Muscle layer of duodenum (tissue), 2 donors: ENCODE measurements at regions not wholly inside any gene's neighbourhood (a gene's known extent, or its start where the extent isn't known, plus 50 kb on each side); places are given as distances from the start of the nearest gene placed in this dataset.

Source experiments
- H3K27ac ChIP-seq: one replicate; pipeline ENCODE4 v1.7.0; 2013; ENCODE audit warnings: mild to moderate bottlenecking, low read length
- H3K27me3 ChIP-seq: one replicate; pipeline ENCODE4 v1.7.0; 2013; ENCODE audit warnings: low read depth, mild to moderate bottlenecking, control low read depth, low read length
- H3K36me3 ChIP-seq, 2 donors: one replicate each; pipeline ENCODE4 v1.7.0; 2013; ENCODE audit warnings: low read length in 2 of 2, control low read depth in 1 of 2, mild to moderate bottlenecking in 1 of 2; ENCODE audit not compliant: insufficient read depth in 2 of 2, control insufficient read depth in 1 of 2
- H3K4me1 ChIP-seq, 2 donors: one replicate each; pipeline ENCODE4 v1.7.0; 2013; ENCODE audit warnings: low read length in 2 of 2, mild to moderate bottlenecking in 2 of 2, control low read depth in 1 of 2, moderate library complexity in 1 of 2; ENCODE audit not compliant: insufficient read depth in 2 of 2, control insufficient read depth in 1 of 2
- H3K4me3 ChIP-seq, 2 donors: one replicate each; pipeline ENCODE4 v1.7.0; 2013; ENCODE audit warnings: low read length in 2 of 2, low read depth in 1 of 2, mild to moderate bottlenecking in 1 of 2
- H3K9me3 ChIP-seq, 2 donors: one replicate each; pipeline ENCODE4 v1.7.0; 2013; ENCODE audit warnings: low read length in 2 of 2, control low read depth in 1 of 2, mild to moderate bottlenecking in 1 of 2; ENCODE audit not compliant: control insufficient read depth in 1 of 2
- donor health status: healthy.

DNA sequence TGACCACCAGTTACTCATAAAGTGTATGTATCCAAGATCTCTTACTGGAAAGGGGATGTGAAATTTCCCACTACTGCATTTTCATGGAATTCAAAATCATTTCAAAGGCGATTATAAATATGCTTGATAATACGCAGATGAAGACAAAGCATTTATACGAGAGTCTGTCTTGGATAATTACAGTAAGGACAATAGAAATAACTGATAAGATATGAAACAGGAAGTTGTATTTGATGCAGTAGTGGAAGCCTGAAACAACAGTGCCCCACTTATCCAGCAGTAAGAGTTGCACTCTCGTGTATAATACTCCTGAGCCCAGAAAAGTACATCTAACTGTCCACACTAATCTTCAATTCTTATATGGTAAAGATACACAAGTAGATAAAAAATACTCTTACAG, 188.7 kb upstream of the POU5F2 start:
- H3K9me3 ChIP-seq = peaks cover 0 to 7% of the 10 kb centered on the region in 2 donors
- no peaks in the 10 kb centered on the region for H3K4me1 ChIP-seq
- no peak overlapping the region for H3K4me3 ChIP-seq
- H3K27me3 ChIP-seq = no peaks in the 10 kb centered on the region
- no peaks in the 10 kb centered on the region for H3K36me3 ChIP-seq
- no peak overlapping the region for H3K27ac ChIP-seq

DNA sequence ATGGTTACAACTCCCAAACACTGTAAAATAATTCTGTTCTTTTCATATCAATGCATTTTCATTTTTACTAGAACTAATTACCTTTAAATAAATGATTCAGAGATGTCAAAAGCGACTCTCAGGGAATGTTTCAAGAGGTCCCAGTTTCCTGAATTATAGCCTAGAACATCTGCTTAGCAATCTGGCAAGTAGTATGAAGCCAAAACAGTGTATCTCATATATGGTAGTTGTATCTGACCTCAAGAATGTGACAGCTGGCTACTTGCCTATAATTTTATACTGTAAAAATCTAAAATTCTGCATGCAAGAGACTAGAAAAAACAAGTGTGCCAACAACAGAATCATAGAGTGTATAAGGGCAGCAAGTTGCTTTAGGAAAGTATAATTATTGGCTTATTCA, 187.7 kb upstream of the POU5F2 start:
- no peaks in the 10 kb centered on the region for H3K9me3 ChIP-seq
- H3K27ac ChIP-seq = no peak overlapping the region
- H3K27me3 ChIP-seq = no peaks in the 10 kb centered on the region
- no peaks in the 10 kb centered on the region for H3K4me1 ChIP-seq
- H3K36me3 ChIP-seq = no peaks in the 10 kb centered on the region
- H3K4me3 ChIP-seq = no peak overlapping the region

DNA sequence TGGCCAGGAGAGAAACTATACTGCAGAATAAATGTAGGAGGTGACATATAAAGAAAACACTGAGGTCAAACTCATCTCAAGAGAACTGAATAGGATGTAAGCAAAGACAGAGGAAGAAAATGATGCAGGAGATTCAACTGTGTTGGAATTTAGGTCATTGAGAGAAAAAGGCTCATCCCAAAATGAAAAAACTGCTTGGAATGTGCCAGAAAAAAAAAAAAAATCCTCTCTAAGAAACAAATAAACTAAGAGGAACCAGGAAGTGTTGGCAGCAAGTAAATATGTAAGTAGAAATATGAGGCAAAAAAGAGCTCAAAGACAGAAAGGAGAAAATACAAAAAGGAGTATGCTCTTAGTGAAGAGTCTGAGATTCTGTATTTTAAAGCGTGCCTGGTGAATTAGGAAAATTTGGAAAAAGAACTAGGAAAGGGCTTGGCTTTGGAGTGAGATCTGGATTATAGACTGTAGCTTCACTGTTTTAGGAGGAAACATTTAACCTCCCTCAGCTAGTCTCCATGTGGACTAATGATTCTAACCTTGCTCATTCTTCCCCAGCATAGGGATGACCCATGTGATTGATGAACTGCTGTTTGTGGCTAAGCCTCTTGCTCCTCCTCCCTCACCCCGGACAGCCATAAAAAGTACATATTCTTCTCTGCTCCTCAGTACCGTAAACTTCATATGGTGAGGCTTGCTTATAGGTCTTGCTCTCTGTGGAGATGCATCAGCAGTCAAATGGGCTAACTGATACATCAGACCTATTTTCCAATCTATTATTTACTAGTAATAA, 185.6 kb upstream of the POU5F2 start:
- Histone ChIP-seq H3K27me3 (no peaks in the 10 kb centered on the region), H3K4me1 (no peaks in the 10 kb centered on the region), H3K36me3 (no peaks in the 10 kb centered on the region)

DNA sequence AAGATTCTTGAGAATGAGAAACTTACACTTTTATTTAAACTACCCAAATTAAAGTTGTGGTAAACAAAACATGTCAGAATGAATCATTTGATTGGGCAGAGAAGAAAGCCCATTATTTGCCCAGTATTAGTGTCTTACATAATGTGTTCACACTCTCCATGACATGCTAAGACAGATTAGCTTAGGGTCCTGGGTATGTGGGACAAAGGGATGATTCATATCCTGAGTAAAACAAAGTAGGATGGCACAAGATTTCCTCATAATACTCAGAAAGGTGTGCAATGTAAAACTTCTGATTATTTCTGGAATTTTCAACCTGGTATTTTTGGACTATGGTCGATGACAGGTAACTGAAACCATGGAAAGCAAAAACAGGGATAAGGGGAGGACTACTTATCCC, 183.9 kb upstream of the POU5F2 start:
- Histone ChIP-seq H3K36me3 (no peaks in the 10 kb centered on the region), H3K9me3 (no peaks in the 10 kb centered on the region), H3K4me3 (no peak overlapping the region), H3K4me1 (no peaks in the 10 kb centered on the region), H3K27ac (no peak overlapping the region), H3K27me3 (no peaks in the 10 kb centered on the region)

More for the DNA sequence above, 185.6 kb upstream of the POU5F2 start:
- Histone ChIP-seq H3K27ac (no peak overlapping the region), H3K4me3 (no peak overlapping the region), H3K9me3 (no peaks in the 10 kb centered on the region)

DNA sequence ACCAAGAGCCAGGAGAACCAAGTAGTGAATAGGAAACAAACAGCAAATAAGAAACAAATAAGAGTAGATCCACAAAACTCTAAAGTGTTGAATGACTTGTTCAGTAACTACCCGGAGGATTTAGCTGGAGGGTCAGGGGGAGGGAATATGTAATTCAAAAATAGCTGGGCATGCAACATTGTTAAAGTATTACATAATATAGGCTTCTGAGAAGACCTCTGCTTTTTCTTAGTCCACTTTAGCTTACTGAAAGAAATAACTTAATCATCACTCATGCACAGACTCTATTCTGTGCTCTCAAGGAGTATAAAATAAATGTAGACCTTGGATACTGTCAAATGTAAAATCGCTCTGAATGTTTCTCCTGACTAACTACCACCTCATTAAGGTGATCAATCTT, 183.2 kb upstream of the POU5F2 start:
- no peak overlapping the region for H3K4me3 ChIP-seq
- no peaks in the 10 kb centered on the region for H3K36me3 ChIP-seq
- no peak overlapping the region for H3K27ac ChIP-seq
- H3K27me3 ChIP-seq = no peaks in the 10 kb centered on the region
- no peaks in the 10 kb centered on the region for H3K4me1 ChIP-seq
- no peaks in the 10 kb centered on the region for H3K9me3 ChIP-seq

DNA sequence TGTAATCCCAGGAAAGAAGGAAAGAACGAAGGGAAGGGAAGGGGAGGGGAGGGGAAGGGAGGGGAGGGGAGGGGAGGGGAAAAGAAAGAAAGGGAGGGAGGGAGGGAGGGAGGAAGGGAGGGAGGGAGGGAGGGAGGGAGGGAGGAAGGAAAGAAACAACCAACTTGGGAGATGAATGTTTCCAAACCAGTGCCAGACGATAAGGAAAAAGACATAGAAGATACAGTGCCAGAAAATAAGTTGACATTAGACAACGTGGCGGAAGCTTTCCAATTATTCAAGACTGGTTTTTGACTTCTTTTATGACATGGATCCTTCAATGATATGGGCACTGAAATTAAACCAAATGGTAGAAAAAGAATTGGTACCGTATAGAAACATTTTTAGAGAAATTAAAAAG, 181.2 kb upstream of the POU5F2 start:
- Histone ChIP-seq H3K4me1 (no peaks in the 10 kb centered on the region), H3K4me3 (no peak overlapping the region)

DNA sequence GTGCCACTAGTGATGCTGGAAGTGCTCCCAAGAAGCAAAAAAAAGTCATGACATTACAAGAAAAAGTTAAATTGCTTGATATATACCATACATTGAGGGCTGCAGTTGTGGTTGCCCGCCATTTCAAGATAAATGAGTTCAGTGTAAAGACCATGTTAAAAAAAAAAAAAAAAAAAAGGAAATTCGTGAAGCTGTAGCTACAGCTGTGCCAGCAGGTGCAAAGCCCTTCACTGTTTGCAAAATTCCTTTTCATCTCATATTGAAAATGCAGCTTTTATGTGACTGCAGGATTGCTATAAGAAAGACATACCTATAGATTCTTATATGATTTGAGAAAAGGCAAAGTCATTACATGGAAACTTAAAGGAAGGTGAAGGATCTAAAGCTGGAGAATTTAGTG, 179.6 kb upstream of the POU5F2 start:
- H3K4me3 ChIP-seq = no peak overlapping the region
- H3K27ac ChIP-seq = no peak overlapping the region
- H3K9me3 ChIP-seq = no peaks in the 10 kb centered on the region
- no peaks in the 10 kb centered on the region for H3K36me3 ChIP-seq
- no peaks in the 10 kb centered on the region for H3K27me3 ChIP-seq
- H3K4me1 ChIP-seq = no peaks in the 10 kb centered on the region

More for the DNA sequence above, 181.2 kb upstream of the POU5F2 start:
- H3K27me3 ChIP-seq = no peaks in the 10 kb centered on the region
- H3K27ac ChIP-seq = no peak overlapping the region
- no peaks in the 10 kb centered on the region for H3K9me3 ChIP-seq
- no peaks in the 10 kb centered on the region for H3K36me3 ChIP-seq

DNA sequence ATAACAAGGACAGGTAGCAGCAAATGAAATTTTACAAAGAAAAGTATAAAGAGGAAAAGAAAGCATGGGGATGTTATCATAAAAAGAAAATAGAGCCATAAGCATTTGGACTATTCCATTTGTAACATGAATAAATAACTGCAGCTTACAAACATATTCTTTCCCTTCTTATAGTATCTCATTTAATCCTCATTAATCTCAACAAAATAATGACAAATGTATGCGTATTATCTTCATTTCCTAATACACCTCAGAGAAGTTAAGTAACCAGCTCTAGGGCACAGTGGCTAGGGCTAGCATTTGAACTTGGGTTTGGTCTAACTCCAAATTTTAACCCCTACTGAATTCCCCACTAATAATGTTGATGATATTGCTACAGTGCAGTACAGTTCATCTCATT, 175.5 kb upstream of the POU5F2 start:
- H3K4me1 ChIP-seq = no peaks in the 10 kb centered on the region
- no peaks in the 10 kb centered on the region for H3K9me3 ChIP-seq
- H3K27me3 ChIP-seq = no peaks in the 10 kb centered on the region
- no peak overlapping the region for H3K27ac ChIP-seq
- no peak overlapping the region for H3K4me3 ChIP-seq
- H3K36me3 ChIP-seq = no peaks in the 10 kb centered on the region

DNA sequence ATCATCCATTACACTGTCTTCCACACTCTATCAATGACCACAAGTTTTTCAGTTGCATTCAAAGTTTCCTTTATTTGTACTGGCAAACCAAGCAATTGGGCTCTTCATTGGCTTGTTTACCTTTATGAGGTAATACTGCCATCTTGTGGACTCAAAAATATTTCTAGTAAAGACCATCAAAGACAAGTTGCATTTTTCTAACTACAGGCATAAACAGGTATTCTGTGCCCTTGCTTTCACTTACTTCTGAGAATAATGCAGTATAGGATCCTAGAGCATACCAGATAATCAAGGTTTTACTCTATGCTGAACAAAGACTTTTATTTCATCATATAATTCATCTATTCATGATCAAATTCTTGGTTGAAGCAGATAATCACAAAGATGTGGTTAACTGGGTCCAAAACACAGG, 173.7 kb upstream of the POU5F2 start:
- Histone ChIP-seq H3K9me3 (no peaks in the 10 kb centered on the region), H3K4me1 (no peaks in the 10 kb centered on the region), H3K4me3 (no peak overlapping the region), H3K36me3 (no peaks in the 10 kb centered on the region), H3K27me3 (no peaks in the 10 kb centered on the region), H3K27ac (no peak overlapping the region)

DNA sequence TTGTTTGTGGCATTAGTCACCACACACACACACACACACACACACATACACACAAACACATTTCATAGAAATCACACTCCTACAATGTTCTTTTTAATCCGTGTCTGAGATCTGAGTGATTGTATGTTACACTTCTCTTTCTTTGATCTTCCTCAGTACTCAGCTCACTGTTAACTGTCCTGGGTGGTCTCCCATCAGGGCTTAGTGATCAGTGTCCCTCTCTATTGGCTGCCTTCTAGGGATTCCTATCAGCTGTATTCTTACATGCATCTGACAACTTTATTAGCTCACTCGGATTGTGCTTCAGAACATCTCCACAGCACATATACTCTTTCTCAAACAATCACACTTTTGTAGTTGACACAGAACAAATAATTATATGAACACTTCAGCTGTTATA, 170.2 kb upstream of the POU5F2 start:
- Histone ChIP-seq H3K27me3 (no peaks in the 10 kb centered on the region), H3K27ac (no peak overlapping the region), H3K4me3 (no peak overlapping the region), H3K4me1 (no peaks in the 10 kb centered on the region), H3K36me3 (no peaks in the 10 kb centered on the region), H3K9me3 (no peaks in the 10 kb centered on the region)

DNA sequence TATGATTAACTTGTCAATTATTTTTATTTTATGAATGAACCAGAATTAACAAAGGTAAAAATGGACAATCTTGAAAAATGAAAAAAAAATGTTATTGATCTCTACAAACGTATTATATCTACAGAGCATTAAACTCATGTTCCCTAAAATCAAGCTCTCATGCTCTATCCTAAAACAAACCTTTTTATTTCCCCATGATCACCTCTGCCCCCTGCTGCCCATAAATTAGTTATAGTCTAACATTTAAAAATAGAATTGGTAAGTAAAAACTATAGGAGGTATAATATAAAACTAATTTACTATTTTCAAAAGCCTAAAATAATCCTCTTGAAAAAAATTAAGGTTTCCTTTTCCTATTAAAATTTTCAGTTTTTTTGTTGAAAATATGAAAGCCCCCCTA, 168.0 kb upstream of the POU5F2 start:
- no peaks in the 10 kb centered on the region for H3K36me3 ChIP-seq
- H3K27ac ChIP-seq = no peak overlapping the region
- no peak overlapping the region for H3K4me3 ChIP-seq
- no peaks in the 10 kb centered on the region for H3K9me3 ChIP-seq
- no peaks in the 10 kb centered on the region for H3K27me3 ChIP-seq
- no peaks in the 10 kb centered on the region for H3K4me1 ChIP-seq

DNA sequence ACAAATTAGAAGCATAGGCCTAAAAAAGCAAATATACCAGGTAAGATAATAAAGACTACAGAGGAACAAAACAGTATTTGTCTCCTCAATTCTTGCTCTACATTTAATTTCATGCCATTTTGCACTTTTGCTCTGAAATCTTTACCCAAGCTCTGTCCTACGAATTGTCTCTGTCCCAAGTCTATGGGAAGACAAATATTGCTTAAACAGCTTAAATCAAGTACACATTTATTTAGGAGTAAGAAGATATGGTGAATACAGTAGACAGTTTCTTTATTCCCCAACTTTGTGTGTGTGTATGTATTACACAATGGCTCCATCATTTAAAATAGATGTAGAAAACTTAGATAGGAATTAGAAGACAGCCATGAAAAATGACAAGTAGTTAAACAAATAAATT, 163.5 kb upstream of the POU5F2 start:
- Histone ChIP-seq H3K4me3 (no peak overlapping the region), H3K27me3 (no peaks in the 10 kb centered on the region), H3K4me1 (no peaks in the 10 kb centered on the region), H3K27ac (no peak overlapping the region), H3K9me3 (no peaks in the 10 kb centered on the region), H3K36me3 (no peaks in the 10 kb centered on the region)
